ENCODE measurements at regions not wholly inside any gene's neighbourhood (a gene's known extent, or its start where the extent isn't known, plus 50 kb on each side); places are given as distances from the start of the nearest gene placed in this dataset.

GRCh38 chr10:120342115-120342714 is 114.8 kb upstream of the PLPP4 start:
- Histone ChIP-seq H3K4me3 (ENCODE audit: low read length) (no peak overlapping the region), H3K9ac (ENCODE audit: low read length) (no peak overlapping the region), H3K9me3 (ENCODE audit: control insufficient read depth, low read length) (no peaks in the 10 kb centered on the region), H3K4me1 (ENCODE audit: control insufficient read depth, insufficient read depth, low read length) (no peaks in the 10 kb centered on the region), H3K36me3 (ENCODE audit: control insufficient read depth, insufficient read depth, low read length, severe bottlenecking) (no peaks in the 10 kb centered on the region), H3K27me3 (replicated peaks; ENCODE audit: control insufficient read depth, insufficient read depth, low read length) (peaks cover 10% of the 10 kb centered on the region)
- no peak for DNase-seq (ENCODE audit: low read depth)

GRCh38 chr10:120345186-120345585 is 111.8 kb upstream of the PLPP4 start:
- Histone ChIP-seq H3K27me3 (replicated peaks; ENCODE audit: control insufficient read depth, insufficient read depth, low read length) (no peaks in the 10 kb centered on the region), H3K4me1 (ENCODE audit: control insufficient read depth, insufficient read depth, low read length) (no peaks in the 10 kb centered on the region), H3K9me3 (ENCODE audit: control insufficient read depth, low read length) (no peaks in the 10 kb centered on the region), H3K4me3 (ENCODE audit: low read length) (no peak overlapping the region), H3K9ac (ENCODE audit: low read length) (no peak overlapping the region), H3K36me3 (ENCODE audit: control insufficient read depth, insufficient read depth, low read length, severe bottlenecking) (no peaks in the 10 kb centered on the region)
- DNase-seq (ENCODE audit: low read depth) = no peak

GRCh38 chr10:120347644-120348043 is 109.4 kb upstream of the PLPP4 start:
- no peak overlapping the region for H3K4me3 ChIP-seq (ENCODE audit: low read length)
- no peaks in the 10 kb centered on the region for H3K27me3 ChIP-seq (replicated peaks; ENCODE audit: control insufficient read depth, insufficient read depth, low read length)
- no peaks in the 10 kb centered on the region for H3K4me1 ChIP-seq (ENCODE audit: control insufficient read depth, insufficient read depth, low read length)
- DNase-seq (ENCODE audit: low read depth) = no peak
- peaks cover 4% of the 10 kb centered on the region for H3K9me3 ChIP-seq (ENCODE audit: control insufficient read depth, low read length)
- H3K36me3 ChIP-seq (ENCODE audit: control insufficient read depth, insufficient read depth, low read length, severe bottlenecking) = no peaks in the 10 kb centered on the region
- no peak overlapping the region for H3K9ac ChIP-seq (ENCODE audit: low read length)

GRCh38 chr10:120349069-120349468 is 108.0 kb upstream of the PLPP4 start:
- no peaks in the 10 kb centered on the region for H3K27me3 ChIP-seq (replicated peaks; ENCODE audit: control insufficient read depth, insufficient read depth, low read length)
- H3K4me1 ChIP-seq (ENCODE audit: control insufficient read depth, insufficient read depth, low read length) = no peaks in the 10 kb centered on the region
- no peak overlapping the region for H3K4me3 ChIP-seq (ENCODE audit: low read length)
- H3K9ac ChIP-seq (ENCODE audit: low read length) = no peak overlapping the region
- no peaks in the 10 kb centered on the region for H3K36me3 ChIP-seq (ENCODE audit: control insufficient read depth, insufficient read depth, low read length, severe bottlenecking)
- peaks cover 4% of the 10 kb centered on the region for H3K9me3 ChIP-seq (ENCODE audit: control insufficient read depth, low read length)
- DNase-seq (ENCODE audit: low read depth) = no peak

GRCh38 chr10:120355425-120355824 is 101.6 kb upstream of the PLPP4 start:
- H3K4me1 ChIP-seq (ENCODE audit: control insufficient read depth, insufficient read depth, low read length) = no peaks in the 10 kb centered on the region
- DNase-seq (ENCODE audit: low read depth) = no peak

GRCh38 chr10:120360571-120360970 is 96.5 kb upstream of the PLPP4 start:
- H3K27me3 ChIP-seq (replicated peaks; ENCODE audit: control insufficient read depth, insufficient read depth, low read length) = no peaks in the 10 kb centered on the region
- H3K4me3 ChIP-seq (ENCODE audit: low read length) = no peak overlapping the region
- no peaks in the 10 kb centered on the region for H3K36me3 ChIP-seq (ENCODE audit: control insufficient read depth, insufficient read depth, low read length, severe bottlenecking)
- no peak for DNase-seq (ENCODE audit: low read depth)
- H3K9me3 ChIP-seq (ENCODE audit: control insufficient read depth, low read length) = no peaks in the 10 kb centered on the region
- no peak overlapping the region for H3K9ac ChIP-seq (ENCODE audit: low read length)
- no peaks in the 10 kb centered on the region for H3K4me1 ChIP-seq (ENCODE audit: control insufficient read depth, insufficient read depth, low read length)

More at GRCh38 chr10:120355425-120355824, 101.6 kb upstream of the PLPP4 start:
- Histone ChIP-seq H3K9ac (ENCODE audit: low read length) (no peak overlapping the region), H3K27me3 (replicated peaks; ENCODE audit: control insufficient read depth, insufficient read depth, low read length) (no peaks in the 10 kb centered on the region), H3K9me3 (ENCODE audit: control insufficient read depth, low read length) (peaks cover 4% of the 10 kb centered on the region), H3K4me3 (ENCODE audit: low read length) (no peak overlapping the region), H3K36me3 (ENCODE audit: control insufficient read depth, insufficient read depth, low read length, severe bottlenecking) (no peaks in the 10 kb centered on the region)

GRCh38 chr10:120365872-120366271 is 91.2 kb upstream of the PLPP4 start:
- H3K9ac ChIP-seq (ENCODE audit: low read length) = no peak overlapping the region
- H3K4me3 ChIP-seq (ENCODE audit: low read length) = no peak overlapping the region
- no peaks in the 10 kb centered on the region for H3K36me3 ChIP-seq (ENCODE audit: control insufficient read depth, insufficient read depth, low read length, severe bottlenecking)
- peak; percentile 18 for DNase-seq (ENCODE audit: low read depth)
- no peaks in the 10 kb centered on the region for H3K4me1 ChIP-seq (ENCODE audit: control insufficient read depth, insufficient read depth, low read length)
- H3K27me3 ChIP-seq (replicated peaks; ENCODE audit: control insufficient read depth, insufficient read depth, low read length) = peaks cover 9% of the 10 kb centered on the region
- H3K9me3 ChIP-seq (ENCODE audit: control insufficient read depth, low read length) = no peaks in the 10 kb centered on the region

- DNase-seq (ENCODE audit: low read depth) = no peak
- Histone ChIP-seq H3K9me3 (ENCODE audit: control insufficient read depth, low read length) (no peaks in the 10 kb centered on the region), H3K36me3 (ENCODE audit: control insufficient read depth, insufficient read depth, low read length, severe bottlenecking) (no peaks in the 10 kb centered on the region), H3K9ac (ENCODE audit: low read length) (no peak overlapping the region), H3K4me3 (ENCODE audit: low read length) (no peak overlapping the region), H3K4me1 (ENCODE audit: control insufficient read depth, insufficient read depth, low read length) (no peaks in the 10 kb centered on the region), H3K27me3 (replicated peaks; ENCODE audit: control insufficient read depth, insufficient read depth, low read length) (peaks cover 9% of the 10 kb centered on the region)
Measured at GRCh38 chr10:120367341-120367740, 89.7 kb upstream of the PLPP4 start.

- H3K27me3 ChIP-seq (replicated peaks; ENCODE audit: control insufficient read depth, insufficient read depth, low read length) = peaks cover 11% of the 10 kb centered on the region
- H3K9me3 ChIP-seq (ENCODE audit: control insufficient read depth, low read length) = no peaks in the 10 kb centered on the region
- DNase-seq (ENCODE audit: low read depth) = no peak
- no peaks in the 10 kb centered on the region for H3K4me1 ChIP-seq (ENCODE audit: control insufficient read depth, insufficient read depth, low read length)
- H3K4me3 ChIP-seq (ENCODE audit: low read length) = no peak overlapping the region
- no peaks in the 10 kb centered on the region for H3K36me3 ChIP-seq (ENCODE audit: control insufficient read depth, insufficient read depth, low read length, severe bottlenecking)
- no peak overlapping the region for H3K9ac ChIP-seq (ENCODE audit: low read length)
Measured at GRCh38 chr10:120368338-120368737, 88.7 kb upstream of the PLPP4 start.

GRCh38 chr10:120368927-120369326 is 88.1 kb upstream of the PLPP4 start:
- H3K27me3 ChIP-seq (replicated peaks; ENCODE audit: control insufficient read depth, insufficient read depth, low read length) = peaks cover 11% of the 10 kb centered on the region
- DNase-seq (ENCODE audit: low read depth) = no peak
- H3K4me1 ChIP-seq (ENCODE audit: control insufficient read depth, insufficient read depth, low read length) = no peaks in the 10 kb centered on the region
- H3K4me3 ChIP-seq (ENCODE audit: low read length) = no peak overlapping the region
- no peak overlapping the region for H3K9ac ChIP-seq (ENCODE audit: low read length)
- H3K9me3 ChIP-seq (ENCODE audit: control insufficient read depth, low read length) = no peaks in the 10 kb centered on the region
- H3K36me3 ChIP-seq (ENCODE audit: control insufficient read depth, insufficient read depth, low read length, severe bottlenecking) = no peaks in the 10 kb centered on the region

GRCh38 chr10:120369856-120370276 is 87.2 kb upstream of the PLPP4 start:
- Histone ChIP-seq H3K4me3 (ENCODE audit: low read length) (no peak overlapping the region), H3K36me3 (ENCODE audit: control insufficient read depth, insufficient read depth, low read length, severe bottlenecking) (no peaks in the 10 kb centered on the region), H3K9ac (ENCODE audit: low read length) (no peak overlapping the region), H3K27me3 (replicated peaks; ENCODE audit: control insufficient read depth, insufficient read depth, low read length) (peaks cover 11% of the 10 kb centered on the region), H3K4me1 (ENCODE audit: control insufficient read depth, insufficient read depth, low read length) (no peaks in the 10 kb centered on the region), H3K9me3 (ENCODE audit: control insufficient read depth, low read length) (no peaks in the 10 kb centered on the region)
- DNase-seq (ENCODE audit: low read depth) = no peak

- Histone ChIP-seq H3K9ac (ENCODE audit: low read length) (no peak overlapping the region), H3K9me3 (ENCODE audit: control insufficient read depth, low read length) (no peaks in the 10 kb centered on the region), H3K27me3 (replicated peaks; ENCODE audit: control insufficient read depth, insufficient read depth, low read length) (peaks cover 9% of the 10 kb centered on the region), H3K4me1 (ENCODE audit: control insufficient read depth, insufficient read depth, low read length) (no peaks in the 10 kb centered on the region), H3K36me3 (ENCODE audit: control insufficient read depth, insufficient read depth, low read length, severe bottlenecking) (no peaks in the 10 kb centered on the region), H3K4me3 (ENCODE audit: low read length) (no peak overlapping the region)
- DNase-seq (ENCODE audit: low read depth) = no peak
Measured at GRCh38 chr10:120371856-120372255, 85.2 kb upstream of the PLPP4 start.
